B cell (primary cell): ENCODE measurements at regions not wholly inside any gene's neighbourhood (a gene's known extent, or its start where the extent isn't known, plus 50 kb on each side); places are given as distances from the start of the nearest gene placed in this dataset.

Source experiments
- ATAC-seq: fragments of 200-7000 bp; cut with Tn5 transposase; one replicate; pipeline ENCODE4 v1.10.0; 2021; ENCODE audit warnings: low read depth, mild to moderate bottlenecking, moderate number of reproducible peaks, moderate library complexity
- CTCF ChIA-PET: fragments of 350-600 bp; sonication (Branson Sonifier 250); formaldehyde crosslinking; loops from one replicate; lab custom pipeline; 2021; ENCODE audit warnings: antibody characterized with exemption, inconsistent platforms; lab: Charles Lee
- POLR2A ChIA-PET: fragments of 350-600 bp; sonication (Branson Sonifier 250); formaldehyde crosslinking; loops from one replicate; lab custom pipeline; 2021; ENCODE audit warnings: antibody characterized with exemption; lab: Charles Lee
- DNase-seq: peaks from one replicate; pipeline ENCODE4 v3.0.0; 2013
- H2AFZ ChIP-seq: 2 replicates; pipeline ENCODE4 v1.6.1; 2012; ENCODE audit warnings: mild to moderate bottlenecking, low read depth, low read length; ENCODE audit not compliant: insufficient read depth, poor library complexity, severe bottlenecking
- H3K27ac ChIP-seq, 2 donors: 1 replicate in 1 of 2; 2 replicates in 1 of 2; pipeline ENCODE4 v1.5.1; 2012 to 2013; ENCODE audit warnings: low read length in 2 of 2, mild to moderate bottlenecking in 2 of 2, moderate library complexity in 1 of 2
- H3K27me3 ChIP-seq, 4 experiments: fragments of 200-600 bp in 1 of 4; sonication (generic) in 1 of 4; replicated peaks in 1 of 4; 1 replicate in 2 of 4; 2 replicates in 2 of 4; pipeline versions ENCODE4 v1.6.1 to v1.7.0; 2013 to 2016; ENCODE audit warnings: low read length in 3 of 4, mild to moderate bottlenecking in 2 of 4, mixed read lengths in 1 of 4, moderate library complexity in 1 of 4; ENCODE audit not compliant: insufficient read depth in 4 of 4, control insufficient read depth in 3 of 4; ENCODE audit errors: control extremely low read depth in 1 of 4
- H3K36me3 ChIP-seq, 2 experiments: replicated peaks in 1 of 2; 1 replicate in 1 of 2; 2 replicates in 1 of 2; pipeline versions ENCODE4 v1.6.1 to v1.7.1; 2013; ENCODE audit warnings: low read length in 1 of 2; ENCODE audit not compliant: insufficient read depth in 2 of 2, control insufficient read depth in 1 of 2; ENCODE audit errors: control extremely low read depth in 1 of 2, extremely low read depth in 1 of 2
- H3K4me1 ChIP-seq, 2 donors: fragments of 200-600 bp in 1 of 2; sonication (generic) in 1 of 2; 1 replicate in 1 of 2; 2 replicates in 1 of 2; pipeline versions ENCODE4 v1.5.1 to v1.6.1; 2013 to 2017; ENCODE audit warnings: low read length in 2 of 2; ENCODE audit not compliant: control insufficient read depth in 2 of 2, insufficient read depth in 2 of 2
- H3K4me2 ChIP-seq: replicated peaks from 2 replicates; pipeline ENCODE3; 2012; ENCODE audit warnings: mild to moderate bottlenecking, low read depth, low read length; ENCODE audit not compliant: poor library complexity, severe bottlenecking
- H3K4me3 ChIP-seq, 5 experiments: fragments of 200-600 bp in 1 of 5; sonication (generic) in 1 of 5; 1 replicate in 3 of 5; 2 replicates in 2 of 5; pipeline versions ENCODE4 v1.5.1 to v1.7.0; 2011 to 2016; ENCODE audit warnings: low read length in 4 of 5, mild to moderate bottlenecking in 4 of 5, low read depth in 2 of 5, control low read depth in 1 of 5, moderate library complexity in 1 of 5; ENCODE audit not compliant: insufficient read depth in 1 of 5; ENCODE audit errors: control extremely low read depth in 1 of 5, extremely low read depth in 1 of 5
- H3K79me2 ChIP-seq: fragments of 200-600 bp; sonication (generic); one replicate; pipeline ENCODE4 v1.6.0; 2016; ENCODE audit warnings: low read length; ENCODE audit not compliant: control insufficient read depth, insufficient read depth
- H3K9ac ChIP-seq: fragments of 200-600 bp; sonication (generic); 2 replicates; pipeline ENCODE4 v1.6.1; 2017; ENCODE audit warnings: mild to moderate bottlenecking, low read length, moderate library complexity
- H3K9me3 ChIP-seq, 3 donors: one replicate each; pipeline versions ENCODE4 v1.6.1 to v1.7.1; 2013; ENCODE audit warnings: low read length in 2 of 3; ENCODE audit not compliant: control insufficient read depth in 2 of 3, insufficient read depth in 1 of 3; ENCODE audit errors: control extremely low read depth in 1 of 3
- H4K20me1 ChIP-seq: 2 replicates; pipeline ENCODE4 v1.6.0; 2012; ENCODE audit warnings: mild to moderate bottlenecking, low read length; ENCODE audit not compliant: insufficient read depth, control insufficient read depth, poor library complexity, severe bottlenecking
- H3K27ac Mint-ChIP-seq: one replicate; pipeline ENCODE4 v1.8.0; 2021; ENCODE audit warnings: mixed read lengths
- H3K27me3 Mint-ChIP-seq: one replicate; pipeline ENCODE4 v1.8.0; 2021; ENCODE audit warnings: mixed read lengths
- H3K4me1 Mint-ChIP-seq: one replicate; pipeline ENCODE4 v1.8.0; 2021; ENCODE audit warnings: mixed read lengths
- H3K4me3 Mint-ChIP-seq: one replicate; pipeline ENCODE4 v1.8.0; 2021; ENCODE audit warnings: mixed read lengths
- H3K9me3 Mint-ChIP-seq: one replicate; pipeline ENCODE4 v1.8.0; 2022; ENCODE audit warnings: mixed read lengths; ENCODE audit not compliant: insufficient read depth
- EZH2 ChIP-seq: IDR thresholded peaks from 2 replicates; pipeline ENCODE4 v1.6.1; 2012; ENCODE audit warnings: borderline replicate concordance, low read depth, mild to moderate bottlenecking, moderate library complexity, low read length; ENCODE audit not compliant: insufficient read depth, poor library complexity, severe bottlenecking
- WGBS: methylation state at CpG from one replicate; pipeline ENCODE4 v1.1.5; 2013; ENCODE audit warnings: missing lambda C conversion rate; ENCODE audit not compliant: insufficient coverage; 5-methylcytosine and 5-hydroxymethylcytosine counted together
- intact Hi-C: fragments of 100-400 bp; cut with micrococcal nuclease; formaldehyde crosslinking; loops from one replicate; pipeline ENCODE4 v1.10.0; 2022
- TF ChIP-seq, protein P1 (sequence below): fragments of 200-600 bp; IDR thresholded peaks from one replicate; pipeline ENCODE4 v1.8.0; 2022; ENCODE audit warnings: antibody characterized with exemption, mild to moderate bottlenecking

DNA sequence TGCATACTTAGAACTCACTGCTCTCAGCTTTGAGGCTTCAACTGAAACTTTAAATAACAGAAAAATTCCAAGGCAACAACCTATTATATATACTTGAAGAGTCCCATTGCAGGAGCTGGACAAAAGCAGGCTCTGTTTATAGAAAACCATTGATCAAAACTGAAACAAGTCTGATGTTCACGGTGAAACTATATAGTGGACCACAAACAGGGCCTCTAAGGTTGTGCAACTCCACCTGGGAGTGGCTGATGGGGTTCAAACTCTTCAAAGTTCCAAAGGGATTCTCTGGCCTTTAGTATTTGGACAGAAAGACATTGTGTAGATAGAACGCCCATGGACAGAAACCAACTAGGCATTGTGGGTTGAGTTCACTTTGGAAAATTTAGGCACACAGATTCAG is 140.3 kb downstream of the ZC3H11B start:
- no peak overlapping the region for H3K27ac Mint-ChIP-seq
- H3K4me1 Mint-ChIP-seq, result peaks cover 7% of the 10 kb centered on the region
- H4K20me1 ChIP-seq, result no peaks in the 10 kb centered on the region
- no peaks in the 10 kb centered on the region for H3K79me2 ChIP-seq
- H3K4me3 Mint-ChIP-seq, result no peak overlapping the region
- no peaks in the 10 kb centered on the region for H3K4me1 ChIP-seq
- H3K9me3 ChIP-seq, result no peaks in the 10 kb centered on the region
- no peak overlapping the region for H2AFZ ChIP-seq
- no peak overlapping the region for H3K9ac ChIP-seq
- no peaks in the 10 kb centered on the region for H3K27me3 ChIP-seq
- intact Hi-C loops, result no loop called here
- WGBS, result 71% methylated on average over 1 of the region's 2 CpGs
- ATAC-seq (no peak), DNase-seq (no peak)
- H3K36me3 ChIP-seq, result no peaks in the 10 kb centered on the region
- no peak overlapping the region for H3K27ac ChIP-seq
- H3K4me3 ChIP-seq, result no peak overlapping the region
- H3K9me3 Mint-ChIP-seq, result no peaks in the 10 kb centered on the region
- H3K4me2 ChIP-seq, result no peak overlapping the region
- CTCF ChIA-PET, result no interaction called here
- TF ChIP-seq EZH2, result no peak
- TF ChIP-seq, protein P1, sequence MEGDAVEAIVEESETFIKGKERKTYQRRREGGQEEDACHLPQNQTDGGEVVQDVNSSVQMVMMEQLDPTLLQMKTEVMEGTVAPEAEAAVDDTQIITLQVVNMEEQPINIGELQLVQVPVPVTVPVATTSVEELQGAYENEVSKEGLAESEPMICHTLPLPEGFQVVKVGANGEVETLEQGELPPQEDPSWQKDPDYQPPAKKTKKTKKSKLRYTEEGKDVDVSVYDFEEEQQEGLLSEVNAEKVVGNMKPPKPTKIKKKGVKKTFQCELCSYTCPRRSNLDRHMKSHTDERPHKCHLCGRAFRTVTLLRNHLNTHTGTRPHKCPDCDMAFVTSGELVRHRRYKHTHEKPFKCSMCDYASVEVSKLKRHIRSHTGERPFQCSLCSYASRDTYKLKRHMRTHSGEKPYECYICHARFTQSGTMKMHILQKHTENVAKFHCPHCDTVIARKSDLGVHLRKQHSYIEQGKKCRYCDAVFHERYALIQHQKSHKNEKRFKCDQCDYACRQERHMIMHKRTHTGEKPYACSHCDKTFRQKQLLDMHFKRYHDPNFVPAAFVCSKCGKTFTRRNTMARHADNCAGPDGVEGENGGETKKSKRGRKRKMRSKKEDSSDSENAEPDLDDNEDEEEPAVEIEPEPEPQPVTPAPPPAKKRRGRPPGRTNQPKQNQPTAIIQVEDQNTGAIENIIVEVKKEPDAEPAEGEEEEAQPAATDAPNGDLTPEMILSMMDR, result no peak
- POLR2A ChIA-PET, result no interaction called here
- H3K27me3 Mint-ChIP-seq, result no peaks in the 10 kb centered on the region

DNA sequence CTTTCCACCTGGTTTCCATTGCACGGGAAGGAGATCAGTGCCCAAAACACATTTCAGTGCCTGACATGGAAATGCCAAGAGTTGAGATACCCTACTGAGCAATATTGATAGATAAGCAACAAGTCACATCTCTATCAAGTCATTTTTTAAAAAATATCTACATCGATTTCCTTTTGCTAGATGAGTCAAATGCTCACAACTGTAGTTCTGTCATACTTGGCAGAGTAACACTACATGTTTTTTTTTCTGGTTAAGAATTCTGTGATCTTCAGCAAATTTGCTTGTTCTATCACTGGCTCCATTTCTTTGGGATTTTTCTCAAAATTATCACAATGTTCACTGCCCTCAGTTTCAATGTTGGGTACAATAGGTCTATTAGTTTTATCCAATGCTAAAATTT is 145.4 kb downstream of the ZC3H11B start:
- Histone ChIP-seq H3K27me3 (no peaks in the 10 kb centered on the region), H3K4me1 (no peaks in the 10 kb centered on the region), H3K4me3 (no peak overlapping the region), H3K9ac (no peak overlapping the region), H3K36me3 (no peaks in the 10 kb centered on the region), H3K9me3 (no peaks in the 10 kb centered on the region), H4K20me1 (no peaks in the 10 kb centered on the region), H3K79me2 (no peaks in the 10 kb centered on the region), H3K4me2 (no peak overlapping the region), H3K27ac (no peak overlapping the region), H2AFZ (no peak overlapping the region)
- WGBS, result 80% methylated on average over 1 of the region's 2 CpGs
- H3K4me3 Mint-ChIP-seq, result no peak overlapping the region
- TF ChIP-seq, protein P1, result no peak
- no peak for TF ChIP-seq EZH2
- ChIA-PET POLR2A (no interaction called here), CTCF (no interaction called here)
- intact Hi-C loops, result no loop called here
- H3K9me3 Mint-ChIP-seq, result no peaks in the 10 kb centered on the region
- no peak for DNase-seq
- H3K27me3 Mint-ChIP-seq, result no peaks in the 10 kb centered on the region
- ATAC-seq, result no peak
- H3K4me1 Mint-ChIP-seq, result peaks cover 12% of the 10 kb centered on the region
- no peak overlapping the region for H3K27ac Mint-ChIP-seq
